HEK293 (cell line): ENCODE measurements at regions not wholly inside any gene's neighbourhood (a gene's known extent, or its start where the extent isn't known, plus 50 kb on each side); places are given as distances from the start of the nearest gene placed in this dataset.

Experiments
- SALL2 ChIP-seq: fragments of 450-650 bp; formaldehyde crosslinking; IDR thresholded peaks from 2 replicates; pipeline ENCODE4 v1.5.0; 2017; ENCODE audit warnings: missing biosample characterization, mild to moderate bottlenecking, missing genetic modification characterization, borderline replicate concordance
- YY1 ChIP-seq: fragments of 450-650 bp; formaldehyde crosslinking; IDR thresholded peaks from 2 replicates; pipeline ENCODE4 v1.5.1; 2018; ENCODE audit warnings: missing biosample characterization, missing genetic modification characterization
- ZBTB1 ChIP-seq: fragments of 450-650 bp; formaldehyde crosslinking; IDR thresholded peaks from 2 replicates; pipeline ENCODE4 v1.5.1; 2016; ENCODE audit warnings: missing biosample characterization, missing genetic modification characterization
- ZNF473 ChIP-seq: fragments of 450-650 bp; formaldehyde crosslinking; IDR thresholded peaks from 2 replicates; pipeline ENCODE4 v1.5.1; 2017; ENCODE audit warnings: missing biosample characterization, missing genetic modification characterization
- ZNF664 ChIP-seq: fragments of 450-650 bp; formaldehyde crosslinking; IDR thresholded peaks from 2 replicates; pipeline ENCODE4 v1.5.1; 2016; ENCODE audit warnings: missing biosample characterization, missing genetic modification characterization
- TF ChIP-seq, protein P1 (sequence below): fragments of 450-650 bp; formaldehyde crosslinking; IDR thresholded peaks from 2 replicates; pipeline ENCODE4 v1.5.1; 2016; ENCODE audit warnings: missing biosample characterization, missing genetic modification characterization
- TF ChIP-seq, protein P2 (sequence below): fragments of 450-650 bp; formaldehyde crosslinking; IDR thresholded peaks from 2 replicates; pipeline ENCODE4 v1.5.1; 2016; ENCODE audit warnings: missing biosample characterization, missing genetic modification characterization
- TF ChIP-seq, protein P3 (sequence below): fragments of 450-650 bp; formaldehyde crosslinking; IDR thresholded peaks from 2 replicates; pipeline ENCODE4 v1.5.1; 2016; ENCODE audit warnings: missing biosample characterization, missing genetic modification characterization

DNA sequence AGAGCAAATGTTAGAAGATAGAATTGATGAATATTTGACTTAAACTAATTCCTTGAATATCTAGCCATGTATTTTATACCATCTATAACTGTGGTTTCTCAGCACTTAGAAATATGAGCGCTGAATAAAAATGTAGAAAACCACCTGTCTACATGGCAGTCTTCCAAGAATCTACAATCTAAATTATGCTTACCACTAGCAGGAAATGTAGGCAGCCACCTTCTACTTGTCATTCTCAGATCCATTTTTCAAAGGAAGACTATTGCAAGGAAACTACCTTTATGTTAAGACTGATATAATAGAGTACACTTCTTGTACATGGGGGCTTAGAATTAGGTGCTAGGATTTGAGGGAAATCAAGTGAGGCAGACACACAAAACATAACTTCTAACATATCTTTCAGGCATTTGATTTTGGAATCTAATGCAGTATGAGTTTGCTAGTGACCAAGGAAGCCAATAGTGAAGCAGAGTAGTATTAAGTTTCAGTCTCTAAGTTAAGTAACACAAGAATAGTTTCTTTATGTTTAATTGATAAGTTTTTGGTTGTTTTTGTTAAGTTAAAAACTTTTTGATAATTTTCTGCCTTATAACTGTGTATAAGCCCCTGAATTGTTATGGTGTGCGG, 175.9 kb upstream of the ITGA4 start:
- TF ChIP-seq, protein P1, sequence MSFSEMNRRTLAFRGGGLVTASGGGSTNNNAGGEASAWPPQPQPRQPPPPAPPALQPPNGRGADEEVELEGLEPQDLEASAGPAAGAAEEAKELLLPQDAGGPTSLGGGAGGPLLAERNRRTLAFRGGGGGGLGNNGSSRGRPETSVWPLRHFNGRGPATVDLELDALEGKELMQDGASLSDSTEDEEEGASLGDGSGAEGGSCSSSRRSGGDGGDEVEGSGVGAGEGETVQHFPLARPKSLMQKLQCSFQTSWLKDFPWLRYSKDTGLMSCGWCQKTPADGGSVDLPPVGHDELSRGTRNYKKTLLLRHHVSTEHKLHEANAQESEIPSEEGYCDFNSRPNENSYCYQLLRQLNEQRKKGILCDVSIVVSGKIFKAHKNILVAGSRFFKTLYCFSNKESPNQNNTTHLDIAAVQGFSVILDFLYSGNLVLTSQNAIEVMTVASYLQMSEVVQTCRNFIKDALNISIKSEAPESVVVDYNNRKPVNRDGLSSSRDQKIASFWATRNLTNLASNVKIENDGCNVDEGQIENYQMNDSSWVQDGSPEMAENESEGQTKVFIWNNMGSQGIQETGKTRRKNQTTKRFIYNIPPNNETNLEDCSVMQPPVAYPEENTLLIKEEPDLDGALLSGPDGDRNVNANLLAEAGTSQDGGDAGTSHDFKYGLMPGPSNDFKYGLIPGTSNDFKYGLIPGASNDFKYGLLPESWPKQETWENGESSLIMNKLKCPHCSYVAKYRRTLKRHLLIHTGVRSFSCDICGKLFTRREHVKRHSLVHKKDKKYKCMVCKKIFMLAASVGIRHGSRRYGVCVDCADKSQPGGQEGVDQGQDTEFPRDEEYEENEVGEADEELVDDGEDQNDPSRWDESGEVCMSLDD (tag by site-specific recombination) = no peak
- TF ChIP-seq ZNF473 (tag by site-specific recombination) = no peak
- no peak for TF ChIP-seq SALL2 (tag by site-specific recombination)
- TF ChIP-seq, protein P2, sequence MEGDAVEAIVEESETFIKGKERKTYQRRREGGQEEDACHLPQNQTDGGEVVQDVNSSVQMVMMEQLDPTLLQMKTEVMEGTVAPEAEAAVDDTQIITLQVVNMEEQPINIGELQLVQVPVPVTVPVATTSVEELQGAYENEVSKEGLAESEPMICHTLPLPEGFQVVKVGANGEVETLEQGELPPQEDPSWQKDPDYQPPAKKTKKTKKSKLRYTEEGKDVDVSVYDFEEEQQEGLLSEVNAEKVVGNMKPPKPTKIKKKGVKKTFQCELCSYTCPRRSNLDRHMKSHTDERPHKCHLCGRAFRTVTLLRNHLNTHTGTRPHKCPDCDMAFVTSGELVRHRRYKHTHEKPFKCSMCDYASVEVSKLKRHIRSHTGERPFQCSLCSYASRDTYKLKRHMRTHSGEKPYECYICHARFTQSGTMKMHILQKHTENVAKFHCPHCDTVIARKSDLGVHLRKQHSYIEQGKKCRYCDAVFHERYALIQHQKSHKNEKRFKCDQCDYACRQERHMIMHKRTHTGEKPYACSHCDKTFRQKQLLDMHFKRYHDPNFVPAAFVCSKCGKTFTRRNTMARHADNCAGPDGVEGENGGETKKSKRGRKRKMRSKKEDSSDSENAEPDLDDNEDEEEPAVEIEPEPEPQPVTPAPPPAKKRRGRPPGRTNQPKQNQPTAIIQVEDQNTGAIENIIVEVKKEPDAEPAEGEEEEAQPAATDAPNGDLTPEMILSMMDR (tag by site-specific recombination) = no peak
- no peak for TF ChIP-seq ZBTB1 (tag by site-specific recombination)
- TF ChIP-seq, protein P3, sequence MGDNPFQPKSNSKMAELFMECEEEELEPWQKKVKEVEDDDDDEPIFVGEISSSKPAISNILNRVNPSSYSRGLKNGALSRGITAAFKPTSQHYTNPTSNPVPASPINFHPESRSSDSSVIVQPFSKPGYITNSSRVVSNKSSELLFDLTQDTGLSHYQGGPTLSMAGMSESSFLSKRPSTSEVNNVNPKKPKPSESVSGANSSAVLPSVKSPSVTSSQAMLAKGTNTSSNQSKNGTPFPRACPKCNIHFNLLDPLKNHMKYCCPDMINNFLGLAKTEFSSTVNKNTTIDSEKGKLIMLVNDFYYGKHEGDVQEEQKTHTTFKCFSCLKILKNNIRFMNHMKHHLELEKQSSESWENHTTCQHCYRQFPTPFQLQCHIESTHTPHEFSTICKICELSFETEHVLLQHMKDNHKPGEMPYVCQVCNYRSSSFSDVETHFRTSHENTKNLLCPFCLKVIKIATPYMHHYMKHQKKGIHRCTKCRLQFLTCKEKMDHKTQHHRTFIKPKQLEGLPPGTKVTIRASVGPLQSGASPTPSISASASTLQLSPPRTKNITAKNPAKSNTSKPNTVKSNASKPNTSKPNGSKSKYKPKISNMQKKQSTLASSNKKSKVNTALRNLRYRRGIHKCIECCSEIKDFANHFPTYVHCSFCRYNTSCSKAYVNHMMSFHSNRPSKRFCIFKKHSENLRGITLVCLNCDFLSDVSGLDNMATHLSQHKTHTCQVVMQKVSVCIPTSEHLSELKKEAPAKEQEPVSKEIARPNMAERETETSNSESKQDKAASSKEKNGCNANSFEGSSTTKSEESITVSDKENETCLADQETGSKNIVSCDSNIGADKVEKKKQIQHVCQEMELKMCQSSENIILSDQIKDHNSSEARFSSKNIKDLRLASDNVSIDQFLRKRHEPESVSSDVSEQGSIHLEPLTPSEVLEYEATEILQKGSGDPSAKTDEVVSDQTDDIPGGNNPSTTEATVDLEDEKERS (tag by site-specific recombination) = no peak
- TF ChIP-seq YY1 (tag by site-specific recombination) = no peak
- no peak for TF ChIP-seq ZNF664 (tag by site-specific recombination)
